ES-I3 (cell line): ENCODE measurements at regions not wholly inside any gene's neighbourhood (a gene's known extent, or its start where the extent isn't known, plus 50 kb on each side); places are given as distances from the start of the nearest gene placed in this dataset.
"Not testable (repeated sequence)": the region's sequence is repeated elsewhere in the genome, so short reads cannot be mapped to it uniquely, and the experiment has no call there.

Experiments used
- H3K36me3 ChIP-seq: 2 replicates; pipeline ENCODE4 v1.6.1; 2013; ENCODE audit warnings: mild to moderate bottlenecking, low read length, control low read depth, moderate library complexity; ENCODE audit not compliant: insufficient read depth
- H3K4me1 ChIP-seq: 2 replicates; pipeline ENCODE4 v1.6.1; 2013; ENCODE audit warnings: mild to moderate bottlenecking, control low read depth, low read length; ENCODE audit not compliant: insufficient read depth
- H3K9ac ChIP-seq: 2 replicates; pipeline ENCODE4 v1.6.1; 2013; ENCODE audit warnings: low read depth, mild to moderate bottlenecking, low read length, moderate library complexity
- H3K9me3 ChIP-seq: 2 replicates; pipeline ENCODE4 v1.6.1; 2013; ENCODE audit warnings: mild to moderate bottlenecking, low read length, moderate library complexity; ENCODE audit not compliant: control insufficient read depth, insufficient read depth

DNA sequence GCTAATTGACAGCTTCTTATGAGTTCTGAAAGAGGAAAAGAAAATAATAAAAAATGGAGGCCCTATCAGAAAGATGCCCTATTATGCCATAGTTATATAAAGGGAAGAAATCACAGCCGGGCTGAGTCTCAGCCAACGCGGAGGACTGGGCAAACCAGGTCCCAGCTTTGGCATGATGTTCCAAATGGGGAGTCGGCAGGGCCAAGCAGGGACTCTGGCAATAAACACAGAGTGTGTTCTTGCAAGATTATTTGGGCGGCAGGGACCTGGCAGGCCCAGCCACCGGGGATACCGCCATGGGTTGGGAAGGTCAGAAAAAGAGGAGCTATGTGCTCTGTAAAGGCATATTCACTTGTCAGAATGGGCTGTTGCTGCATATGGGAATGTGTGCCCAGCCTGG is 694.9 kb downstream of the BCL11A start:
- H3K4me1 ChIP-seq, result no peaks in the 10 kb centered on the region
- no peak overlapping the region for H3K9ac ChIP-seq
- no peaks in the 10 kb centered on the region for H3K36me3 ChIP-seq
- 0 out of 2 replicates have a peak, but pooled peaks cover 3% of the 10 kb centered on the region for H3K9me3 ChIP-seq

DNA sequence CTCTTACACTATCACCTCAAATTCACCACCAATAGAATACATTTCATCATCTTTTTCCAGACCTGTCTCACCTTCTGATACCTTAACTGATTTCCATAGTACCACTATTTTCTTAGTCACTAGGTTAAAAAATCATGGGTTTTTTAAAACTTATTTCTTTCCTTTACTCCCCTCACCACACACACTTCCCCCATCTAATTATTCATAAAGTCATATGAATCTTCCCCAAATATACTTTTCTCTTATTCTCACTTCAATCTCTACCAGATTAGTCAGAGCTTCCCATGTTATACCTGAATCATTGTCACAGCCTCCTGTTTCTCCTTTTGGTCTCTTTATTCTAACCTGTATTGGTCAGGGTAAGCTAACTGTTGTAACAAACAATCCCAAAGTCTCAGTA is 696.3 kb downstream of the BCL11A start:
- no peaks in the 10 kb centered on the region for H3K9me3 ChIP-seq
- no peak overlapping the region for H3K9ac ChIP-seq
- H3K4me1 ChIP-seq, result no peaks in the 10 kb centered on the region
- H3K36me3 ChIP-seq, result no peaks in the 10 kb centered on the region

DNA sequence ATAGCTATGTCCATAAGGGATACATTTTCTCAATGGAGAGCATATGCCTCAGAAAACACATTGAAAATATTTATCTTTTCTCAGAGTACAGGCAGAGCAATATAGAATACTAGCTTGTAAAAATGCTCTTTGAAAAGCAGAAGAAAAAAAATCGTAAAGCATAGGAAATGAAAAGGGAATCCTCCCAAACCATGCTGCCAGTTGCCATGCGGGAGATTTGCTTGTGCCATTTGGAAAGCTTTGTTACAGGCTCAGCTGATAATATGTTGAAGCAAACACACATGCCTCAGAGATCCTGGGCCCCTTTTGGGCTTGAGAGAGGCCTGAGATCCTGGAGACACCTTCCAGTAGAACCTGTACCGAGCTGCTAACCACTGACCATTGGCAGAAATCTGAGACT is 697.1 kb downstream of the BCL11A start:
- Histone ChIP-seq H3K4me1 (no peaks in the 10 kb centered on the region), H3K36me3 (no peaks in the 10 kb centered on the region), H3K9me3 (no peaks in the 10 kb centered on the region), H3K9ac (no peak overlapping the region)

DNA sequence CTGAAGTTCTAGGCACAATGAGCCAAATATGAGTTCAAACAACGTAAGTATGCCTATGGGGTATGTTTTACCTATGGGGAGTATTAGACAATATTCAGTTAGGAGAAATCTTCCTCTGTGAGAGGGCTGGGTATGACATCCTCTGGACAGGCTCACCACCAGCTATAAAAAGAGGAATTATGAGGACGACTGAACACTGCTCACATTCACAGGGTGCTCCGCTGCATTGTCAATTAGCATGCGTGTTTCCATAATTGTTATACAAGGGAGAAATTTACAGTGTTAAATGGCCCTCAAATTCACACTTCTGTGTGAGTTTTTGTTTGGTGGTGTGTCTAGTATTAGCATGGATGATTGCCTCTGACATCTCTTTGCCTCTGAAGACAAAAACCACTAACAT is 700.4 kb downstream of the BCL11A start:
- no peaks in the 10 kb centered on the region for H3K4me1 ChIP-seq
- no peaks in the 10 kb centered on the region for H3K9me3 ChIP-seq
- no peak overlapping the region for H3K9ac ChIP-seq
- no peaks in the 10 kb centered on the region for H3K36me3 ChIP-seq

DNA sequence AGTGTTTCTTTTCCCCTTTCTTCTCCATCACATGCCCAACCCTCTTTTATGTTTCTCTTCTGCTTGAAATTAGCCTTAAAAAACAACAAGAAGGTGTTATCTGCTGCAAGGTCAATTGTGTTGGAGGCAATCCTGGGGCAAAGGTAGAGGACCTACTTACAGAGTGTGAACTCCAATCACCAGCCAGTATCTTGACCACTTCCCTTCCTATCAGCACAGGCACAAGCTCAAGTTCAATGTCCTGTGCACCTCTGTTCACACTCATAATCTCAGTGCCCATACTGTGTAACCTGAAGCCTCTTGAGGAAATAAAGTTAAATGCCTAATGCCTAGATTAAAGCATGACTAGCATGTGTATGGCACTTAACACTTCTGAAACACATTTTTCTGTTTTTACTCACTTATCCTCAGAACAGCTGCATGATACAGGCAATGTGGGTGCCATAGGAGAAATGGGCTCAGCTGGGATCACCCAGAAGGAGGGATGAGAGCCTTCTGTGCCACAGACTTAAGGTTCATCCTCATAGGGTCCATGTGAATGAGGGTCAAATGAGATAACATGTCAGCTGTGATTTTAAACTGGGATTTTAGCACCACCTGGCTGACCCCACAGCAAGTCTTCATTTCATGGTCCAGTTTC is 701.5 kb downstream of the BCL11A start:
- no peaks in the 10 kb centered on the region for H3K4me1 ChIP-seq
- no peak overlapping the region for H3K9ac ChIP-seq
- no peaks in the 10 kb centered on the region for H3K36me3 ChIP-seq
- no peaks in the 10 kb centered on the region for H3K9me3 ChIP-seq

DNA sequence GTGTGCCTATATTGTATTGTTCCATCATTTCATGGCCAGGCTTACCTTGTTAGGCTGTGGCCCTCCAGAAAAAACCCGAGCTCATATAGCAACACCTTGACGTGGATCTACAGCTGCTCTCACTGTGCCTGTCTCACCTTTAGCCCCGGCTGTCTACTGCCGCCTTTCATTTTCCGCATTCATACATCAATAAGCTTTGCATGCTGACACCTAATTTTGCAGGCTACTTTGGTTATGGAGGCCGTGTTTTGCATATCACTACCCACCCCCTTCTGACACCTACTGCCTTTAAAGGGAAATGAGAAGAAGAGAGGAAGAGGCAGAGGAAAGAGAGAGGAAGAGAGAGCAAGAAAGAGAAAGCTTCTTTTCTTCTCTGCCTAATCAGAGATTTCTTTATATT is 702.9 kb downstream of the BCL11A start:
- Histone ChIP-seq H3K36me3 (no peaks in the 10 kb centered on the region), H3K4me1 (no peaks in the 10 kb centered on the region), H3K9me3 (no peaks in the 10 kb centered on the region), H3K9ac (no peak overlapping the region)

DNA sequence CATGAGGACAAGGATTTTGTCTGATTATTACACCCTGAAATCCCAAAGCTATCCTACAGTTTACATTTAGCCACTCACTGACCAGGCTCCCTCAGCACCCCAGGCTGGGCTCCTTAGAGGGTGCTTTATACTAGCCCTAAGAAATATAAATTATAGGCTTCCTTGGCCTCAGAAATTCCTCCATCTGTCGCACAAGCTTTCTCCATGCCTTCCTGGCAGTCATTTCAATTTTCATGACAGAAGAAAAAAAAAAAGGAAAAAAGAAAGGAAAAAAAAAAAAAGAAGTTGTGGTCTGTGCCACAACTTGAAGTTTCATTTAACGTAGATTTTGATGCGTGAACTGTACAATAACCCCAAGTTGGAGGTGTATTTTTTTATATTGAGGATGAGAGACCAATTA is 719.5 kb downstream of the BCL11A start:
- no peaks in the 10 kb centered on the region for H3K9me3 ChIP-seq
- no peaks in the 10 kb centered on the region for H3K36me3 ChIP-seq
- no peaks in the 10 kb centered on the region for H3K4me1 ChIP-seq
- no peak overlapping the region for H3K9ac ChIP-seq

DNA sequence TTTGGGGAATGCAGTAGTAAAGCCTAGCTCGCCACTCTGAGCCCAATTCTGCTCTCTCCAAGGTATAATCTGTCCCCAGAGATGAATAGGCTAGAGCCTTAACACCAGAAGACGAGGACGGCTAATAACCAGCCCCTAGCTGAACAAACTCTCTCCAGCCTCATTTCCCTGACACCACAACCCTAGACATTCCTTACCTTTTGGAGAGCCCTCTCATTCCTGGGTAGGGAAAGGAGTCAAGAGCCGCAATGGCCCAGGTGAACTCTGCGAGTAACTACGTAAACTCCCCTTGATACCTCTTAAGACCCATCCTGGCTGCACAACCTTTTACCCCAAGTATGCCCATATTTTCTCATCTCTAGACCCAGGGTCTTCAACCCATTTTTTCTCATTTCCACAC is 722.9 kb downstream of the BCL11A start:
- Histone ChIP-seq H3K9me3 (no peaks in the 10 kb centered on the region), H3K4me1 (no peaks in the 10 kb centered on the region), H3K36me3 (no peaks in the 10 kb centered on the region), H3K9ac (no peak overlapping the region)

DNA sequence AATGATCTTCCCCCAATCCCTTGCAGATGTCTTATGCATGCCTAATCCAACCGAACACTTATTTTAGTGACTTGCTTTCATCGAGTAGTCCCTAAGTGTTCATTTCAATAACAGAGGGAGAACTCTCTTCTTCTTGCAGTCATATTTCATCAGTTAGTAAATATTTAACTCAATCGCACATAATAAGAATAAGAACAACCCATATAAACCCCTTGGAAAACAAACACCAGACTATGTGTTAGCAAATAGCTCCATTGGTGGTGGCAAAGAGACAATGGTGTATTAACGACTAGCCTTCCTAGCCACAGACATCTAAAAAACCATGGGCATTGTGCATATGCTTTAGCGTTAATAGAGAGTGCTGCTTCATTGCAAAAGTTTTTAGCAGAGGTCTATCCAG is 725.8 kb downstream of the BCL11A start:
- no peaks in the 10 kb centered on the region for H3K4me1 ChIP-seq
- no peaks in the 10 kb centered on the region for H3K36me3 ChIP-seq
- no peak overlapping the region for H3K9ac ChIP-seq
- no peaks in the 10 kb centered on the region for H3K9me3 ChIP-seq

DNA sequence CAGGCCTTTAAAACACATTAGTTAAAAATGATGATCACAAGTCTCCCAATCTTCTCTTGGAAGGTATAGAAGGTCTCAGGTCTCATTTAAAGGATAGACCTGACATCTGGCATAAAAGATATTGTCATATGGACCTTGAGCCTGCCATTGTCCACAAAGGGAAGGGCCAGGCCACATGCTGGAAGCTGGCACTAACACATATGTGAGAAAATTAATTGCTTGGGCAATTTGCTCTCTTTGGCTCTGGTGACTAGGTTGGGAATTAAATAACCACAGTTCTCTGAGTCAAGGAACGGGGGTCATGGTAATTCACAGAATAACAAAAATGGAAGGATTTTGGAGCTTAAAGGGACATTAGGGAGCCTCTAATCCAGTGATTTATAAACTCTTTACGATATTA is 727.3 kb downstream of the BCL11A start:
- no peaks in the 10 kb centered on the region for H3K4me1 ChIP-seq
- no peak overlapping the region for H3K9ac ChIP-seq
- H3K9me3 ChIP-seq, result no peaks in the 10 kb centered on the region
- no peaks in the 10 kb centered on the region for H3K36me3 ChIP-seq

DNA sequence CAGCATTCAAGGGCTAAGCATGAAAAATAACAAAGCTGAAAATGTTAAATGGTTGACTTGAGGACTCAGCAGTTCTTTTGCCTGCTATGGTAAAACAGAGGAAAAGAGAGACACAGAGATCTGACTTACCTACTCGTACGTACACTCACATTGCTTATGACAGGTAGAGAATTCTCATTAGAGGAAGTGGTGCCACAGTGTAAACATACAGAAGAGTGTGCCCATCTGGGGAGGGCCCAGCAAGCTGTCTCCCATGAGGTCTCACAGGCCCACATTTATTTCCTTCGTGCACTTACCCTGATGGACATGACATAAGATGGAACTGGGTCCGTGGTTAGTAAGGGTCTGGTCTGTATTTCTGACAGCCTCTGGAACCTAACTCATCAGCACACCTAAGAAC is 729.1 kb downstream of the BCL11A start:
- no peak overlapping the region for H3K9ac ChIP-seq
- H3K4me1 ChIP-seq, result no peaks in the 10 kb centered on the region
- H3K36me3 ChIP-seq, result no peaks in the 10 kb centered on the region
- H3K9me3 ChIP-seq, result no peaks in the 10 kb centered on the region

DNA sequence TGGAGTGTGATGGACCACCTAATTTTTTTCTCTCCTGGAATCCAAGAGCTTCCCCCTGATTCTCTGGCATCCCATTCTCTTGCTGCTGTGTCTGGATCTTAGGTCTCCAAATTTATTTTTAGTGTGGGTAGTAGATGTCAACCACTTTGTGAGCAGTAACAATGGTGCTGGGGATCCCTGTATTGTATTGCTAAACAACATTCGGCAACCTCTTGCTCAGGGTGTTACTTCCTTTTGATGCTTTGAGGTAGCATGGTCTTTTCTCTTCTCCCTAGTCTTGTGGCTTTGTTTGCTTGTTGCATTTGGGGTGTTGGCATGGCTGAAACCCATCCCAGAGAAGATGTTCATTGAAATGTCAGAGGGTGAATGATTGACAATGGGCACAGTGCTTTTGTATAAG is 737.4 kb downstream of the BCL11A start:
- H3K9me3 ChIP-seq, result no peaks in the 10 kb centered on the region
- no peak overlapping the region for H3K9ac ChIP-seq
- no peaks in the 10 kb centered on the region for H3K36me3 ChIP-seq
- no peaks in the 10 kb centered on the region for H3K4me1 ChIP-seq

DNA sequence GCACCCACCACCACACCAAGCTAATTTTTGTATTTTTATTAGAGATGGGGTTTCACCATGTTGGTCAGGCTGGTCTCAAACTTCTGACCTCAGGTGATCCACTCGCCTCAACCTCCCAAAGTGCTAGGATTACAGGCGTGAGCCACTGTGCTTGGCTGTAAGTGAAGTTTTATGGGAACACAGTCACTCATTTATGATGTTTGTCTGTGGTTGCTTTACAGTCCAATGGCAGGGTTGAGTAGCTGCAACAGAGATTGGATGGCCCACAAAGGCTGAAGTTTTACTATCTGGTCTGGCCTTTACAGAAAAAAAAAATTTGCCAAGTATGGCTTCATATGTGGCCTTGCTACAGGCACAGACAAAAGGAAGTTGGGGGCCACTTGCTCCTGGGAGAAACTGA is 743.2 kb downstream of the BCL11A start:
- not testable (repeated sequence) for H3K9ac ChIP-seq, H3K9me3 ChIP-seq, H3K4me1 ChIP-seq, H3K36me3 ChIP-seq

DNA sequence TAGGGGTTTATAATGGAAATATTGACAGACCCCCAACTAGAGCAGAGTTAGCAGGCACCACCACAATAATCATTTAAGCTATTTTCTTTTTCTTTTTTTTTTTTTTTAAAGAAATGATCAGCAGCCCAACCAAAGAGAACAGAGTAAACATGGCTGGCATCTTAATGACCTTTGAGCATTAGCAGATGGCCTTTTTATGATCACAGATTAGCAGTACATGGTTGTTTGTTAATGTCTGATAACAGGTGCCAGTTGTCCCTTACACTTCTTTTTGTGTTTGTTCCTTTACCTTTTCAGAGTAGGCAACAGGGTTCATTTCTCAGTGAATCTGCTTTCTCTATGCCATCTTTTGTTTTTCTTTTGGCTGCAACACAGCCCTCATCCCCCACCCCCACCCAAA is 747.0 kb downstream of the BCL11A start:
- H3K9ac ChIP-seq, result no peak overlapping the region
- no peaks in the 10 kb centered on the region for H3K9me3 ChIP-seq
- H3K4me1 ChIP-seq, result no peaks in the 10 kb centered on the region
- no peaks in the 10 kb centered on the region for H3K36me3 ChIP-seq

DNA sequence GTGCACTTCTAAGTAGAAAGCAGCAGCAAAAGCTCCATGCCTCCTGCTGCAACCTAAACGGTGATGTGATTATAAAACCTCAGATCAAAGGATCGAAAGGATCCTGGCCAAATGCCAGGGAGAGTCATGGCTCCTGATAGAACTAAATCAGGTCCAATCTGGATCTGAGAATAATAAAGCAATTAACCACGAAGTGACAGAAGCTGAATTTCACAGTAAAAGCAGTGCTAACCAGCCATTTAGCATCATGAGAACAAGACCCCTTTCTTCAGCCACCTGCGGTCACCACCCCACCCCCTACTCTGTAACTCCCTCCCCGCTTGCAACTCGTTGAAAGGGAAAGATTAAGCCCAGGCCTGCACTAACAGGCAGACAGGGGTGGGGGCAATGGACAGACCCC is 748.7 kb downstream of the BCL11A start:
- Histone ChIP-seq H3K36me3 (no peaks in the 10 kb centered on the region), H3K9ac (no peak overlapping the region), H3K4me1 (no peaks in the 10 kb centered on the region), H3K9me3 (no peaks in the 10 kb centered on the region)

DNA sequence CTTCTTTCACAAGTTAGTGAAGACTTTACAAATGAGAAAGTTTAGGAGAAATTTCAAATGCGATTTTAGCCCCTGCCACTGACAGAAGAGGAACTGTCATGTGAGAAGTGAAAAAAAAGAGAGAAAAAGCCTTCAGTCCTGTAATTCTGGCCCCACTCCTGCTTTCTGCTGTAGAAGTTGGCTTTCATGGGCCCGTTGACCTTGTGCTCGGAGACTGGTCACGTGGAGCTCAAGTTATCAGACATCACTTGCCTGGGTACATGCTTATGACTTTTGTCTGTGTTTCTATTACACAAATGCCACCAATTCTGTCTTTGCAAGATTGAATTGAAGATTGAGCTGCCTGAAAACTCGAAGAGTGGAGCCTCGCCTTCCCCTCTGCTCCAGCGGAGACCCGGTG is 749.9 kb downstream of the BCL11A start:
- Histone ChIP-seq H3K9me3 (no peaks in the 10 kb centered on the region), H3K4me1 (no peaks in the 10 kb centered on the region), H3K9ac (no peak overlapping the region), H3K36me3 (no peaks in the 10 kb centered on the region)
